ENCODE measurements at regions not wholly inside any gene's neighbourhood (a gene's known extent, or its start where the extent isn't known, plus 50 kb on each side); places are given as distances from the start of the nearest gene placed in this dataset.

DNA sequence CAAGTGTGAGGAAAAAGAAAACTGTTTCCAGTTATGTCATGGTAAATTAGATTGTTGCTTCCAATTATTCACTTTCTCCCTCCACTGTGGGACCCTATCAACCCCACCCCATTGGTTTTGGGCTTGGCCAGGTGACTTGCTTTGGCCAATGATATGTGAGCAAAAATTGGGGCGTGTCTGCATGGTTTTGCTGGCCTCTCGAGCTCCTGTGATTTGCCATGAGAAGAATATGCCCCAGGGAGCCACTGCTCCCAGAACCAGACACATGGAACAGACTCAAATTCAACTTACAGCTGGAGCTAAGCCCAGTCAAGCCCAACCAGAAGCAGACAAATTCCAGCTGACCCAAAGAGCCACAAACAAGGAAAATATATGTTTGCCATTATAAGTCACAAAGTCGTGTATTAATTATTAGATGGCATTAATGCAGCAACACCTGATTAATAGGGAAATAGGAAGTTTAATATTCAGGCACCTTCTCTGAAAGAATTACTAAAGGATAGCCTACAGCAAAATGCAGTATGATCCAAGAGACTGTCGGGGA, 248.9 kb downstream of the ANAPC1 start:
- TF ChIP-seq TCF12 (IDR thresholded peaks at IDR 0.05; ENCODE audit: low read depth): no peak
- TF ChIP-seq CREB1 (IDR thresholded peaks at IDR 0.05; ENCODE audit: low read depth): no peak
- no peak for TF ChIP-seq EP300 (IDR thresholded peaks at IDR 0.05; ENCODE audit: borderline replicate concordance)
- TF ChIP-seq, protein P1, sequence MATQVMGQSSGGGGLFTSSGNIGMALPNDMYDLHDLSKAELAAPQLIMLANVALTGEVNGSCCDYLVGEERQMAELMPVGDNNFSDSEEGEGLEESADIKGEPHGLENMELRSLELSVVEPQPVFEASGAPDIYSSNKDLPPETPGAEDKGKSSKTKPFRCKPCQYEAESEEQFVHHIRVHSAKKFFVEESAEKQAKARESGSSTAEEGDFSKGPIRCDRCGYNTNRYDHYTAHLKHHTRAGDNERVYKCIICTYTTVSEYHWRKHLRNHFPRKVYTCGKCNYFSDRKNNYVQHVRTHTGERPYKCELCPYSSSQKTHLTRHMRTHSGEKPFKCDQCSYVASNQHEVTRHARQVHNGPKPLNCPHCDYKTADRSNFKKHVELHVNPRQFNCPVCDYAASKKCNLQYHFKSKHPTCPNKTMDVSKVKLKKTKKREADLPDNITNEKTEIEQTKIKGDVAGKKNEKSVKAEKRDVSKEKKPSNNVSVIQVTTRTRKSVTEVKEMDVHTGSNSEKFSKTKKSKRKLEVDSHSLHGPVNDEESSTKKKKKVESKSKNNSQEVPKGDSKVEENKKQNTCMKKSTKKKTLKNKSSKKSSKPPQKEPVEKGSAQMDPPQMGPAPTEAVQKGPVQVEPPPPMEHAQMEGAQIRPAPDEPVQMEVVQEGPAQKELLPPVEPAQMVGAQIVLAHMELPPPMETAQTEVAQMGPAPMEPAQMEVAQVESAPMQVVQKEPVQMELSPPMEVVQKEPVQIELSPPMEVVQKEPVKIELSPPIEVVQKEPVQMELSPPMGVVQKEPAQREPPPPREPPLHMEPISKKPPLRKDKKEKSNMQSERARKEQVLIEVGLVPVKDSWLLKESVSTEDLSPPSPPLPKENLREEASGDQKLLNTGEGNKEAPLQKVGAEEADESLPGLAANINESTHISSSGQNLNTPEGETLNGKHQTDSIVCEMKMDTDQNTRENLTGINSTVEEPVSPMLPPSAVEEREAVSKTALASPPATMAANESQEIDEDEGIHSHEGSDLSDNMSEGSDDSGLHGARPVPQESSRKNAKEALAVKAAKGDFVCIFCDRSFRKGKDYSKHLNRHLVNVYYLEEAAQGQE (IDR thresholded peaks at IDR 0.05; ENCODE audit: low read depth): no peak
- TF ChIP-seq CEBPB (IDR thresholded peaks at IDR 0.05): no peak
- TF ChIP-seq, protein P2, sequence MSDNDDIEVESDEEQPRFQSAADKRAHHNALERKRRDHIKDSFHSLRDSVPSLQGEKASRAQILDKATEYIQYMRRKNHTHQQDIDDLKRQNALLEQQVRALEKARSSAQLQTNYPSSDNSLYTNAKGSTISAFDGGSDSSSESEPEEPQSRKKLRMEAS (IDR thresholded peaks at IDR 0.05): no peak
- no peak for TF ChIP-seq EGR1 (IDR thresholded peaks at IDR 0.05)
- TF ChIP-seq FOXM1 (IDR thresholded peaks at IDR 0.05; ENCODE audit: borderline replicate concordance, low read depth): no peak
- TF ChIP-seq TAF1 (IDR thresholded peaks at IDR 0.05; ENCODE audit: low read depth): no peak
- TF ChIP-seq, protein P3, sequence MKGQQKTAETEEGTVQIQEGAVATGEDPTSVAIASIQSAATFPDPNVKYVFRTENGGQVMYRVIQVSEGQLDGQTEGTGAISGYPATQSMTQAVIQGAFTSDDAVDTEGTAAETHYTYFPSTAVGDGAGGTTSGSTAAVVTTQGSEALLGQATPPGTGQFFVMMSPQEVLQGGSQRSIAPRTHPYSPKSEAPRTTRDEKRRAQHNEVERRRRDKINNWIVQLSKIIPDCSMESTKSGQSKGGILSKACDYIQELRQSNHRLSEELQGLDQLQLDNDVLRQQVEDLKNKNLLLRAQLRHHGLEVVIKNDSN (IDR thresholded peaks at IDR 0.05): peak; percentile 75
- no peak for TF ChIP-seq YY1 (IDR thresholded peaks at IDR 0.05; ENCODE audit: low read depth)
- TF ChIP-seq TEAD4 (IDR thresholded peaks at IDR 0.05): no peak
- no peak for TF ChIP-seq RAD21 (IDR thresholded peaks at IDR 0.05; ENCODE audit: low read depth)
- no peak for TF ChIP-seq ZBTB7A (IDR thresholded peaks at IDR 0.05; ENCODE audit: low read depth)

Measured in Ishikawa (cell line).